IMR-90 (cell line): ENCODE measurements at regions not wholly inside any gene's neighbourhood (a gene's known extent, or its start where the extent isn't known, plus 50 kb on each side); places are given as distances from the start of the nearest gene placed in this dataset.

Experiments
- ATAC-seq: fragments of 200-7000 bp; cut with Tn5 transposase; 2 replicates; pipeline ENCODE4 v1.9.1; 2020; ENCODE audit warnings: low read depth, mild to moderate bottlenecking, moderate library complexity
- BruUV-seq: library from RNA; stranded (reverse); fragments of 400-500 nt; replicated peaks from 2 replicates; lab custom pipeline; 2021; lab: Mats Ljungman, UMichigan
- CTCF ChIA-PET: fragments of 300-600 bp; formaldehyde crosslinking; extraction: SDS; loops from one replicate; lab custom pipeline; 2021; ENCODE audit warnings: antibody characterized with exemption; lab: Yijun Ruan, JAX
- POLR2A ChIA-PET: fragments of 300-600 bp; sonication (Branson Sonifier 250); formaldehyde crosslinking; loops from one replicate; lab custom pipeline; 2022; ENCODE audit warnings: antibody characterized with exemption; ENCODE audit not compliant: unreplicated experiment; lab: Charles Lee
- DNase-seq: peaks from one replicate; pipeline ENCODE4 v3.0.0; 2013
- H2AFZ ChIP-seq: replicated peaks from 2 replicates; pipeline ENCODE3; 2013; ENCODE audit warnings: low read length, mild to moderate bottlenecking; ENCODE audit not compliant: poor library complexity
- H2AK5ac ChIP-seq: 2 replicates; pipeline ENCODE4 v1.6.1; 2013; ENCODE audit warnings: low read depth, low read length, inconsistent platforms
- H2AK9ac ChIP-seq: replicated peaks from 2 replicates; pipeline ENCODE3; 2013; ENCODE audit warnings: mild to moderate bottlenecking, low read depth, low read length, moderate library complexity; ENCODE audit not compliant: poor library complexity
- H2BK120ac ChIP-seq: 2 replicates; pipeline ENCODE4 v1.6.1; 2013; ENCODE audit warnings: low read depth, low read length, inconsistent platforms
- H2BK15ac ChIP-seq: 3 replicates; pipeline ENCODE4 v1.6.1; 2013; ENCODE audit warnings: low read depth, low read length, inconsistent platforms
- H2BK20ac ChIP-seq: 2 replicates; pipeline ENCODE4 v1.6.1; 2013; ENCODE audit warnings: low read depth, mild to moderate bottlenecking, inconsistent platforms, low read length, moderate library complexity
- H2BK5ac ChIP-seq: 2 replicates; pipeline ENCODE4 v1.6.1; 2013; ENCODE audit warnings: mild to moderate bottlenecking, low read depth, low read length, inconsistent platforms; ENCODE audit not compliant: poor library complexity, severe bottlenecking
- H3K14ac ChIP-seq: replicated peaks from 2 replicates; pipeline ENCODE4 v1.6.1; 2013; ENCODE audit warnings: low read depth, low read length, inconsistent platforms
- H3K18ac ChIP-seq: 2 replicates; pipeline ENCODE4 v1.6.1; 2013; ENCODE audit warnings: low read depth, low read length, control low read depth
- H3K23ac ChIP-seq: 2 replicates; pipeline ENCODE4 v1.6.1; 2013; ENCODE audit warnings: low read depth, low read length, inconsistent platforms
- H3K27ac ChIP-seq: 2 replicates; pipeline ENCODE4 v1.5.1; 2013; ENCODE audit warnings: mild to moderate bottlenecking, control low read depth, low read length; ENCODE audit not compliant: insufficient read depth
- H3K27me3 ChIP-seq: 2 replicates; pipeline ENCODE4 v1.6.1; 2013; ENCODE audit warnings: low read length; ENCODE audit not compliant: control insufficient read depth, insufficient read depth
- H3K36me3 ChIP-seq: 2 replicates; pipeline ENCODE4 v1.6.1; 2013; ENCODE audit warnings: low read length, mixed read lengths; ENCODE audit not compliant: control insufficient read depth, insufficient read depth
- H3K4ac ChIP-seq: 2 replicates; pipeline ENCODE4 v1.6.1; 2013; ENCODE audit warnings: low read depth, low read length, inconsistent platforms
- H3K4me1 ChIP-seq: 2 replicates; pipeline ENCODE4 v1.6.1; 2013; ENCODE audit warnings: low read length, mixed read lengths; ENCODE audit not compliant: control insufficient read depth, insufficient read depth
- H3K4me2 ChIP-seq: 2 replicates; pipeline ENCODE4 v1.6.1; 2013; ENCODE audit warnings: low read depth, mild to moderate bottlenecking, control low read depth, low read length, moderate library complexity
- H3K4me3 ChIP-seq: 2 replicates; pipeline ENCODE4 v1.5.1; 2013; ENCODE audit warnings: low read depth, mild to moderate bottlenecking, control low read depth, low read length, moderate library complexity; ENCODE audit not compliant: insufficient read depth
- H3K56ac ChIP-seq: 2 replicates; pipeline ENCODE4 v1.6.1; 2013; ENCODE audit warnings: low read length, inconsistent platforms; ENCODE audit not compliant: insufficient read depth; ENCODE audit errors: extremely low read depth
- H3K79me1 ChIP-seq, 2 experiments: 2 replicates each; pipeline ENCODE4 v1.6.1; 2013; ENCODE audit warnings: low read length in 2 of 2, inconsistent platforms in 1 of 2, low read depth in 1 of 2
- H3K9ac ChIP-seq: 2 replicates; pipeline ENCODE4 v1.6.1; 2013; ENCODE audit warnings: low read depth, low read length, control low read depth
- H3K9me1 ChIP-seq: 2 replicates; pipeline ENCODE4 v1.6.1; 2013; ENCODE audit warnings: low read length, inconsistent platforms; ENCODE audit not compliant: insufficient read depth
- H3K9me3 ChIP-seq: 2 replicates; pipeline ENCODE4 v1.6.1; 2013; ENCODE audit warnings: low read length; ENCODE audit not compliant: control insufficient read depth, insufficient read depth
- H4K20me1 ChIP-seq: 2 replicates; pipeline ENCODE4 v1.6.1; 2013; ENCODE audit warnings: low read length, inconsistent platforms; ENCODE audit not compliant: insufficient read depth
- H4K5ac ChIP-seq: 2 replicates; pipeline ENCODE4 v1.6.1; 2013; ENCODE audit warnings: mild to moderate bottlenecking, low read depth, low read length, control low read depth
- H4K8ac ChIP-seq, 2 experiments: 2 replicates each; pipeline ENCODE4 v1.6.1; 2013; ENCODE audit warnings: low read depth in 2 of 2, low read length in 2 of 2, control low read depth in 1 of 2, inconsistent platforms in 1 of 2
- H4K91ac ChIP-seq: 2 replicates; pipeline ENCODE4 v1.6.1; 2013; ENCODE audit warnings: low read depth, low read length, inconsistent platforms; ENCODE audit not compliant: insufficient read depth
- BHLHE40 ChIP-seq: fragments of 150-350 bp; IDR thresholded peaks from 2 replicates; pipeline ENCODE4 v1.6.1; 2016; ENCODE audit warnings: mild to moderate bottlenecking, low read depth, low read length
- CEBPB ChIP-seq: IDR thresholded peaks from 2 replicates; pipeline ENCODE4 v1.6.1; 2012; ENCODE audit warnings: low read depth, low read length, improper control_type of control experiment
- CHD1 ChIP-seq: IDR thresholded peaks from 2 replicates; pipeline ENCODE4 v1.6.1; 2012; ENCODE audit warnings: low read depth, low read length, improper control_type of control experiment
- MAFK ChIP-seq: IDR thresholded peaks from 2 replicates; pipeline ENCODE4 v1.6.1; 2012; ENCODE audit warnings: low read depth, low read length, improper control_type of control experiment
- MXI1 ChIP-seq: IDR thresholded peaks from 2 replicates; pipeline ENCODE4 v1.6.1; 2012; ENCODE audit warnings: low read depth, mild to moderate bottlenecking, low read length, moderate library complexity, borderline replicate concordance
- NFE2L2 ChIP-seq: fragments of 150-350 bp; IDR thresholded peaks from 2 replicates; pipeline ENCODE4 v1.6.1; 2016; ENCODE audit warnings: low read depth, mild to moderate bottlenecking, low read length
- POLR2A ChIP-seq: IDR thresholded peaks from 2 replicates; pipeline ENCODE4 v1.6.1; 2012; ENCODE audit warnings: mild to moderate bottlenecking, low read depth, low read length
- RAD21 ChIP-seq: IDR thresholded peaks from 2 replicates; pipeline ENCODE4 v1.6.1; 2012; ENCODE audit warnings: low read length, improper control_type of control experiment
- RFX5 ChIP-seq: IDR thresholded peaks from 2 replicates; pipeline ENCODE4 v1.8.0; 2012; ENCODE audit warnings: low read depth, mild to moderate bottlenecking, low read length, moderate library complexity
- WGBS, 2 experiments: methylation state at CpG; one replicate each; pipeline versions ENCODE4 v1.1.5 to v1.1.7; 2013; ENCODE audit warnings: missing lambda C conversion rate in 2 of 2; ENCODE audit not compliant: insufficient read length in 1 of 2; ENCODE audit errors: extremely low coverage in 2 of 2; 5-methylcytosine and 5-hydroxymethylcytosine counted together
- dilution Hi-C: fragments of 300-500 bp; cut with HindIII; formaldehyde crosslinking; loops from one replicate; pipeline ENCODE4 v1.14.3; 2018; ENCODE audit warnings: low sequenced_read_pairs; ENCODE audit not compliant: unreplicated experiment
- in situ Hi-C: fragments of 300-500 bp; cut with MboI; formaldehyde crosslinking; loops from 3 replicates; pipeline ENCODE4 v1.14.3; 2019; ENCODE audit warnings: low sequenced_read_pairs, inconsistent platforms, mixed read lengths
- intact Hi-C: fragments of 100-400 bp; cut with micrococcal nuclease; formaldehyde crosslinking; loops from 2 replicates; pipeline ENCODE4 v1.10.0; 2022
- TF ChIP-seq, protein P1 (sequence below): conservative IDR thresholded peaks from 2 replicates; pipeline ENCODE4 v1.5.1; 2012; ENCODE audit warnings: mild to moderate bottlenecking, low read depth, low read length, improper control_type of control experiment
- TF ChIP-seq, protein P2 (sequence below): fragments of 150-350 bp; IDR thresholded peaks from 2 replicates; pipeline ENCODE4 v1.6.1; 2017; ENCODE audit warnings: mild to moderate bottlenecking, antibody characterized with exemption, low read length, low read depth
- TF ChIP-seq, protein P3 (sequence below): fragments of 150-350 bp; IDR thresholded peaks from 2 replicates; pipeline ENCODE4 v1.6.1; 2016; ENCODE audit warnings: low read depth, mild to moderate bottlenecking, low read length, moderate library complexity, borderline replicate concordance

DNA sequence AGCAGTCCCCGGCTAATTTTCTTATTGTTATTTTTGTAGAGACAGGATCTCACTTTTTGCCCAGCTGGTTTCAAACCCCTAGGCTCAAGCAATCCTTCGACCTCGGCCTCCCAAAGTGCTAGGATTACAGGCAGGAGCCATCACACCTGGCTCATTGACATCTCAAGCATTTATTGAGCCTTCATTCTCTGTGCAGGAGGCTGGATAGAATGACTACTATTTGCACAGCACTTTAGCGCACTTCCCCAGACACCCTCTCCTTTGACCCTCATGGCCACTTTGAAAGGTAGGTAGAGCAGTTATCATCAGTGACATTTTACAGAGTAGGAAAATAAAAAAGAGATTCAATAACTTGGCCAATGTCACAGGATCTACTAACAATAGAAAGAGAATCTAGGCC lies 124.0 kb upstream of the STXBP5 start:
- Histone ChIP-seq H4K20me1 (no peaks in the 10 kb centered on the region), H2BK20ac (no peak overlapping the region), H3K36me3 (no peaks in the 10 kb centered on the region), H3K9me1 (no peaks in the 10 kb centered on the region), H3K9me3 (no peaks in the 10 kb centered on the region), H2BK15ac (no peak overlapping the region), H2AK9ac (no peak overlapping the region), H3K14ac (no peak overlapping the region), H4K5ac (no peak overlapping the region), H4K91ac (no peak overlapping the region), H2AK5ac (no peak overlapping the region), H4K8ac (no peak overlapping the region), H3K56ac (no peak overlapping the region), H3K4me3 (no peak overlapping the region), H3K27ac (no peak overlapping the region), H3K4me2 (no peak overlapping the region), H3K23ac (no peak overlapping the region), H3K4me1 (no peaks in the 10 kb centered on the region), H3K79me1 (no peaks in the 10 kb centered on the region), H3K18ac (no peak overlapping the region), H2BK5ac (no peak overlapping the region), H3K27me3 (no peaks in the 10 kb centered on the region), H3K4ac (no peak overlapping the region), H2AFZ (no peak overlapping the region), H2BK120ac (no peak overlapping the region), H3K9ac (no peak overlapping the region)
- BruUV-seq: no TSS peak
- no CpG with 5 or more reads among the region's 4 CpGs for WGBS, 2 experiments
- CTCF ChIA-PET: no interaction called here
- DNase-seq: no peak
- dilution Hi-C loops (no loop called here), in situ Hi-C loops (no loop called here), intact Hi-C loops (no loop called here)
- no peak for ATAC-seq
- POLR2A ChIA-PET: no interaction called here
- TF ChIP-seq, protein P1, sequence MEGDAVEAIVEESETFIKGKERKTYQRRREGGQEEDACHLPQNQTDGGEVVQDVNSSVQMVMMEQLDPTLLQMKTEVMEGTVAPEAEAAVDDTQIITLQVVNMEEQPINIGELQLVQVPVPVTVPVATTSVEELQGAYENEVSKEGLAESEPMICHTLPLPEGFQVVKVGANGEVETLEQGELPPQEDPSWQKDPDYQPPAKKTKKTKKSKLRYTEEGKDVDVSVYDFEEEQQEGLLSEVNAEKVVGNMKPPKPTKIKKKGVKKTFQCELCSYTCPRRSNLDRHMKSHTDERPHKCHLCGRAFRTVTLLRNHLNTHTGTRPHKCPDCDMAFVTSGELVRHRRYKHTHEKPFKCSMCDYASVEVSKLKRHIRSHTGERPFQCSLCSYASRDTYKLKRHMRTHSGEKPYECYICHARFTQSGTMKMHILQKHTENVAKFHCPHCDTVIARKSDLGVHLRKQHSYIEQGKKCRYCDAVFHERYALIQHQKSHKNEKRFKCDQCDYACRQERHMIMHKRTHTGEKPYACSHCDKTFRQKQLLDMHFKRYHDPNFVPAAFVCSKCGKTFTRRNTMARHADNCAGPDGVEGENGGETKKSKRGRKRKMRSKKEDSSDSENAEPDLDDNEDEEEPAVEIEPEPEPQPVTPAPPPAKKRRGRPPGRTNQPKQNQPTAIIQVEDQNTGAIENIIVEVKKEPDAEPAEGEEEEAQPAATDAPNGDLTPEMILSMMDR: no peak
- TF ChIP-seq RAD21: no peak
- no peak for TF ChIP-seq NFE2L2
- TF ChIP-seq MXI1: no peak
- no peak for TF ChIP-seq MAFK
- TF ChIP-seq RFX5: no peak
- no peak for TF ChIP-seq CEBPB
- TF ChIP-seq BHLHE40: no peak
- no peak for TF ChIP-seq POLR2A
- TF ChIP-seq, protein P2, sequence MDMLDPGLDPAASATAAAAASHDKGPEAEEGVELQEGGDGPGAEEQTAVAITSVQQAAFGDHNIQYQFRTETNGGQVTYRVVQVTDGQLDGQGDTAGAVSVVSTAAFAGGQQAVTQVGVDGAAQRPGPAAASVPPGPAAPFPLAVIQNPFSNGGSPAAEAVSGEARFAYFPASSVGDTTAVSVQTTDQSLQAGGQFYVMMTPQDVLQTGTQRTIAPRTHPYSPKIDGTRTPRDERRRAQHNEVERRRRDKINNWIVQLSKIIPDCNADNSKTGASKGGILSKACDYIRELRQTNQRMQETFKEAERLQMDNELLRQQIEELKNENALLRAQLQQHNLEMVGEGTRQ: no peak
- no peak for TF ChIP-seq CHD1
- TF ChIP-seq, protein P3, sequence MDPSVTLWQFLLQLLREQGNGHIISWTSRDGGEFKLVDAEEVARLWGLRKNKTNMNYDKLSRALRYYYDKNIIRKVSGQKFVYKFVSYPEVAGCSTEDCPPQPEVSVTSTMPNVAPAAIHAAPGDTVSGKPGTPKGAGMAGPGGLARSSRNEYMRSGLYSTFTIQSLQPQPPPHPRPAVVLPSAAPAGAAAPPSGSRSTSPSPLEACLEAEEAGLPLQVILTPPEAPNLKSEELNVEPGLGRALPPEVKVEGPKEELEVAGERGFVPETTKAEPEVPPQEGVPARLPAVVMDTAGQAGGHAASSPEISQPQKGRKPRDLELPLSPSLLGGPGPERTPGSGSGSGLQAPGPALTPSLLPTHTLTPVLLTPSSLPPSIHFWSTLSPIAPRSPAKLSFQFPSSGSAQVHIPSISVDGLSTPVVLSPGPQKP: no peak
